ENCODE measurements at regions not wholly inside any gene's neighbourhood (a gene's known extent, or its start where the extent isn't known, plus 50 kb on each side); places are given as distances from the start of the nearest gene placed in this dataset.

DNA sequence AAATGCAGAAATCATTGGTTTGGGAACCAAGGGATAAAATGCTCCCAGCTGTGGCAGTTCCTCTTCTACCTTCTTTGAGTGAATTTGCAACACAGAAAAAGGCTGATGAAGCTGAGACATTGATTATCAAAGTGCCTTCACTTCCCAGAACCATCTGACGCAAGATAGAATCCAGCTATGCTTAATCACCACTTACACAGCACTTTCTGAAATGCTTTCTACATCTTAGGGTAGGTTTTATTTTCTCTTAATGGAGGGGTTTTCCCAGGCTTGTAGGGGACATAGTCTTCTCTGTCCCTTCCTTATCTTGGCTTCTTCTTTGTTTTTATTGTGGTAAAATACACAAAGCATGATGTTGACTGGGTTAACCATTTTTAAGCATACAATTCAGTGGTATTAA lies 332.6 kb upstream of the ZNF32 start:
- TF ChIP-seq, protein P1, sequence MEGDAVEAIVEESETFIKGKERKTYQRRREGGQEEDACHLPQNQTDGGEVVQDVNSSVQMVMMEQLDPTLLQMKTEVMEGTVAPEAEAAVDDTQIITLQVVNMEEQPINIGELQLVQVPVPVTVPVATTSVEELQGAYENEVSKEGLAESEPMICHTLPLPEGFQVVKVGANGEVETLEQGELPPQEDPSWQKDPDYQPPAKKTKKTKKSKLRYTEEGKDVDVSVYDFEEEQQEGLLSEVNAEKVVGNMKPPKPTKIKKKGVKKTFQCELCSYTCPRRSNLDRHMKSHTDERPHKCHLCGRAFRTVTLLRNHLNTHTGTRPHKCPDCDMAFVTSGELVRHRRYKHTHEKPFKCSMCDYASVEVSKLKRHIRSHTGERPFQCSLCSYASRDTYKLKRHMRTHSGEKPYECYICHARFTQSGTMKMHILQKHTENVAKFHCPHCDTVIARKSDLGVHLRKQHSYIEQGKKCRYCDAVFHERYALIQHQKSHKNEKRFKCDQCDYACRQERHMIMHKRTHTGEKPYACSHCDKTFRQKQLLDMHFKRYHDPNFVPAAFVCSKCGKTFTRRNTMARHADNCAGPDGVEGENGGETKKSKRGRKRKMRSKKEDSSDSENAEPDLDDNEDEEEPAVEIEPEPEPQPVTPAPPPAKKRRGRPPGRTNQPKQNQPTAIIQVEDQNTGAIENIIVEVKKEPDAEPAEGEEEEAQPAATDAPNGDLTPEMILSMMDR (IDR thresholded peaks at IDR 0.05; ENCODE audit: low read length): no peak
- TF ChIP-seq EZH2 (optimal IDR thresholded peaks at IDR 0.05; ENCODE audit: low read depth, low read length): no peak
